SK-N-DZ (cell line): ENCODE measurements at regions not wholly inside any gene's neighbourhood (a gene's known extent, or its start where the extent isn't known, plus 50 kb on each side); places are given as distances from the start of the nearest gene placed in this dataset.
"Not testable (repeated sequence)": the region's sequence is repeated elsewhere in the genome, so short reads cannot be mapped to it uniquely, and the experiment has no call there.

Source experiments
- DNase-seq: peaks from one replicate; pipeline ENCODE4 v3.0.0-alpha.2; 2015; ENCODE audit warnings: low spot score

DNA sequence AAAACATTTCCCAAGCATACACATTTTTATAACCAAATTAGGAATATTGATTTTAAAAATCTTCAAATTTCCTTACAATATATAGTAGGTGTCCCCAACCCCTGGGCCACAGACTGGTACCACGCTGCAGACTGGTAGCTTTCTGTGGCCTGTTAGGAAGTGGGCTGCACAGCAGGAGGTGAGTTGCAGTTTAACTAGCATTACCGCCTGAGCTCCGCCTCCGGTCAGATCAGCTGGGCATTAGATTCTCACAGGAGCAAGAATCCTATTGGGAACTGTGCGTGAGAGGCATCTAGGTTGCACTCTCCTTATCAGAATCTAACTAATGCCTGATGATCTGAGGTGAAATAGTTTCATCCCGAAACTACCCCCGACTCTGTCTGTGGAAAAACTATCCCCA lies 62.1 kb downstream of the ZWINT start:
- DNase-seq: no peak

DNA sequence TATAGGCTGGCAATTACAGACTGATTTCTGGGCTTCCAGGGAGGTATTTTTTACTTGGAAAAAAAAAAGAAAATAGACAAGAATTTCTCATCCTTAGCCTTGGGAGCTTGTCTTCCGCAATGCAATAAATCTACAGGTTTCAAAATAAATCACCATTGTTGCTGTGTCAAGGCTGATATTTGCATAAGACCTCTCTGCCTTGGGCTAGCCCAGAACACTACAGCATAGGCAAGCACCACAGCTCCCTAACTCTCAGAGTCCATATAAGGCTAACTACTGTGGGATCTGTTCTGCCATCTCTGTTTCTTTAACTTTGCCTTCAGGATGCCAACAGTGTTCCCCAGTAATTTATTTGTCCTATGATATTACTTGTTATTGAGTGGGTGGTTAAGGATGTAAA lies 64.4 kb downstream of the ZWINT start:
- DNase-seq: no peak

DNA sequence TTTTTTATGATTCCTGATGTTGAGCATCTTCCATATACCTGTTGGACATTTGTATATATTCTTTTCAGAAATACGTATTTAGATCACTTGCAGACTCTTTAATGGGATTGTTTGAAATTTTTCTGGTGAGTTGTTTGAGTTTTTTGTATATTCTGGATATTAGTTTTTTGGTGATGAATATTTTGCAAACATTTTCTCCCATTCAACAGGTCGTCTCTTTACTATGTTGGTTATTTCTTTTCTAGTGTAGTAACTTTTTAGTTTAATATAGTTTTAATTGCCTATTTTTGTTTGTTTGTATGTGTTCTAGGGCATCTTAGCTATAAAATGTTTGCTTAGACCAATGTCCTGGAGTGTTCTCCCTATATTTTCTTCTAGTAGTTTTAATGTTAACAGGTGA lies 72.7 kb downstream of the ZWINT start:
- no peak for DNase-seq

DNA sequence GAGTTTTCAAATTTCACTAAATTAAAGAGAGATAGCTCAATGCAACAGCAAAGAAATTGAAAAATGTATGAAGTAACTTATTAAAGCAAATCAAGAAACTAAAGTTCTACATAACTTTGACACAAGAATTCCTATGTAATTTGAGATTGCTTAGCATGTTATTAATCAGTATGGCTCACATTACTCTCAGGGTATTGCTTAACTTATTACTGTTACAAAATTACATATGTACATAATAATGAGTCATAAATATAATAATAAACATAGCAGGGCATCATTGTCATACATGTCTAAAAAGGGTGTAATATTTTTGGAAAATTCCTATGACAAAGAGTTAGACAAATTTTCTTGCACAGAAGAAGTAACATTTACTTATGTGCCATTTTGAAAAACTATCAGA lies 75.0 kb downstream of the ZWINT start:
- DNase-seq: no peak

DNA sequence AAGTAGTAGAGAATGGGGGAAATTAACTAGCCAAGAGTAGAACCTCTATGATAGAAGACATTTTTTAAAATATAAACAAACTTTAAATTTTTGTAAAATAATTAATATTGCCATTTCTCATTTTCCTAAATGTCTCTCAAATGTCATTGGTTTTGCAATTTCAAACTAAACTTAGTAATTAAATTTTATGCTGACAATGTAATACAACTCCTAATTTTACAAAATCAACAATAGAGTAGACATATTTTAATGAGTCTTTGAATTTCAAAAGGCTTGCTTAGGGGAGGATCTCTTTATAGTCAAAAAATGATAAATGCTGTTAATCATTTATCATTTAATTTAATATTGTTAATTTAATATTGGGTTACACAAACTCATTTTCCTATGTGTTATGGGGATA lies 81.8 kb downstream of the ZWINT start:
- DNase-seq: no peak

DNA sequence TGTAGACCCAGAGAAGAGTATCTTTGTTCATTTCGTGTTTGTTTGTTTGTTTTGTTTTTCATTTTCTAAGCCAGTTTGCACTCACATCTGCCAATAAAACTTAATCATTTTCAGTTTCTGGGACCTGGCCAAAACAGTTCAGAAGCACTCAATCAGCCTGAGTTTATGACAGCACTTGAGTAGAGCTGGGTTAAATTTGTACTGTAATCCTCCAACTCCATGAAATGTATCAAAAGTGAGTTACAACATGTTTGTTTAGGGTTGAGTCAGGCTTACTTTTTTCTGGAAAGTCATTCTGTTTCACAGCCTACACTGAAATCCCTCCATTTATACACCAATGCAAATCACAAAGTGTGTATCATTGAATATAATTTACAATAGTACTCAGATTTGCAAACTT lies 91.9 kb downstream of the ZWINT start:
- DNase-seq: no peak

DNA sequence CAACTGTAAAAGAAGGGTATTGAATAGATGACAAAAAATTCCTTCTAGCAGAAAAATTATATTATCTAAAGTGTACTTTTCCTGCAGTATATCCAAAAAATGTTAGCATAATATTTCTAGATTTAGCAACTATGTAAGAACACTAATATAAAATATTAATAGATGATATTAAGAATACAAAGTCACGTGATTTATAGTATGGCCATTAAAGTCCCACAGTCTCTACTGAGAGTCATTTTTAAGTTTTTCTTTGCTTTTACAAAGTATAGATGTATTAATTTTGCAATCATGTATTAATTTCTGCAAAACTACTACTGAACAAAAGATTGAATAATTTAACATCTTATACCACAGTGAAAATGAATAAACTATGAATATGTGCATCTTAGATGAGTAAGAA lies 94.9 kb downstream of the ZWINT start:
- DNase-seq: no peak

DNA sequence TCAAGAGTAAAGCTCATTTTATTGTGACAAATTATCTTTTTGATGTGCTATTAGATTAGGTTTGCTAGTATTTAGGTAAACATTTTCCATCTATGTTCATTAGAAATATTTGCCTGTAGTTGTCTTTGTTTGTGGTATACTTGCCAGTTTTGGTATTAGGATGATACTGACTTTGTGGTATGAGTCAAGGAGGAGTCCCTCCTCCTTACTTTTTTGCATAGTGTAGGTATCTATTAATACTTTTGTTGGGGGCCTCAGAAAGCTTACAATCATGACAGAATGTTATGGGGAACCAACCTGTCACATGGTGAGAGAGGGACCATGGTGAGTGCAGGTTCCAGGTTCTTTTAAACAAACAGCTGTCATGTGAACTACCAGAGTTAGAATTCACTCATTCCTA lies 102.1 kb downstream of the ZWINT start:
- DNase-seq: no peak

DNA sequence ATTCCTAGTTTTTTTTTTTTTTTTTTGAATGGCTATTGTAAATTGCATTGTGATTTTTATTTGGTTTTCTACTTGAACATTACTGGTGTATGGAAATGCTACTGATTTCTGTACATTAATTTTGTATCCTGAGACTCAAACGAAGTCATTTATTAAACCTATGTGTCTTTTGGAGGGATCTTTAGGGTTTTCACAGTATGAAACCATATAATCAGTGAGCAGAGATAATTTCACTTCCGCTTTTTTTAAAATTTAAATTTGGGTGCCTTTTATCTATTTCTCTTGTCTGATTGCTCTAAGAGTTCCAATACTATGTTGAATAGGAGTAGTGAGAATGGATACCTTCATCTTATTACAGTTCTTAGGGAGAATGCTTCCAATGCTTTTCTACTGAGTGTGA lies 102.7 kb downstream of the ZWINT start:
- DNase-seq: no peak

DNA sequence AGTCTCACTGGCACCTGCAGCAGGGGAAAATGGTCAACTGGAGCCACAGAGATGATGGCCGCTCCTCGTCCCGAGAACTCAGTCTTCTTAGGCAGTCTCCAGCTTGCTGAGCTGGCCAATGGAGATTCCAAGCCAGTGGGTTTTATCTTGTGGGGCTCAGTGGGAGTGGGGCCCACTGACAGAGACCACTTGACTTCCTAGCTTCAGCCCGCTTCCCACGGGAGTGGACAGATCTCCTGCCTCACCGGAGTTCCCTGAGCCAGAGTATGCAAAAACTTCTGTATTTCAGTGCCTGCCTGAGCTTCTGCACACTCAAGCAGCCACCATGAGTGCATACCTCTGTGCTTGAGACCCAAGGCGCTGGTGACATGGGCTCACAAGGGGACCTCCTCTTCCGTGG lies 105.8 kb downstream of the ZWINT start:
- no peak for DNase-seq

DNA sequence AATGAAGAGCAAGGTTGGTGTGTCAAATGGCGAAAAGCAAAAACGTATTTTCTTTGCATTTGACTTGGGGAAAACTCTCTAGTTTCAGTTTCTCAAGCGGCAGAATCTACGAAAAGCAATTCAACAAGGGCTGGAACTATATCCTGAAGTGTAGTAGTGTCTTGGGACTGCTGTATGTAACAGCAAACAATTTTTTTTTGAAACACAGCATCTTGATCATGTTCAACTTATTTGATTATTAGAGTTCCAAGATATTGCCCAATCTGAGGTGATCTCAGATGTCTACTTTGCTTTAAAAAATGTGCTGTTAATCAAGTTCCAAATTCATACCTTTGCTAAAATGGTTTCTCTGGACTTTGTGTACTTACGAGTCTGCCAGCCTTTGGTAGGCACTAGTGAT lies 120.6 kb downstream of the ZWINT start:
- no peak for DNase-seq

DNA sequence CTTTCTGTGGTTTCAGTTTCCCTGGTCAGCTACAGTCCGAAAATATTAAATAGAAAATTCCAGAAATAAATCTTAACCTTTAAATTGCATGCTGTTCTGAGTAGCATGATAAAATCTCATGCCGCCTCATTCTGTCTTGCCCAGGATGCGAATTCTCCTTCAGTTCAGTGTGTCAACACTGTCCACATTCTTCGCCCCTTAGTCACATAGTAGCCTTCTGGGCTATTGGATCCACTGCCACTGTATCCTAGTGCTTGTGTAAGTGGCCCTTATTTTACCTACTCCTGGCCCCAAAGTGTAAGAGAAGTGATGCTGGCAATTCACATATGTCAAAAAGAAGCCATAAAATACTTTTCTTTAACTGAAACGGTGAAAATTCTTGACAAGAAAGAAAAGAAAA lies 129.6 kb downstream of the ZWINT start:
- DNase-seq: no peak

DNA sequence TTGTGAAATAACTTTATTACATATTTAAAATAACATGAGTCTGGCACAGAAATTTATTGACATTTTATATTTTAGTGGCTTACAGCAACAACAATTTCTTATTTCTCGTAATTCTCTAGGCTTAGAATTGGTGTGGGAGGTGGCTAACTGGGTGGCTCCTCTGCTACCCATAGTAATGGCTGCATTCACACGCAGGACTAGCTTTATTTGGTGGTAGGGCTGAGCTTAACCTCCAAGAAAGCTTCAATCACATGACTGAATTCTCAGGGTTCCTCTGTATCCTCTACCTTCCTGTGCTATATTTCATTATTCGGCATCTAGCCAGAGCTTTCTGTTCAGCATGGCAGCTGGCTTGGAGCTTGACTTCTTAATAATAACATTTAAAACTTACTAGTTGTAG lies 138.8 kb downstream of the ZWINT start:
- DNase-seq: no peak

DNA sequence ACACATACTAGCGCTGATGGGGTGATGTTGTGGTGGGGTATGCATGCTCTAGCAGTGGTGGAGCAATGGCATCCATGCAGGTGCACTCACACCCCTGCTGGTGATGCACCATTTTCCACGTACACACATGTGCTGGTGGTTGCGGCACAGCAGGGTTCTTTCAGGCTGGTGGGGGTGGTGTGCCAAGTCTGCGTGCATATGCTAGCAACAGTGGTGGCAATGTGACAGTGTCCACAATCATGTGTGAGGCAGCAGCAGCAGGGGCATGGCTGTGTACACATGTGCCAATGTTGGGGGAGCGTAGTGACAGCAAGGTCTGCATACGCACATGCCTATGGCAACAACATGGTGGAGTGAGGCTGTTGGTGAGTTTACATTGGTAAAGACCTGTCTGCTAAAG lies 148.1 kb downstream of the ZWINT start:
- no peak for DNase-seq

DNA sequence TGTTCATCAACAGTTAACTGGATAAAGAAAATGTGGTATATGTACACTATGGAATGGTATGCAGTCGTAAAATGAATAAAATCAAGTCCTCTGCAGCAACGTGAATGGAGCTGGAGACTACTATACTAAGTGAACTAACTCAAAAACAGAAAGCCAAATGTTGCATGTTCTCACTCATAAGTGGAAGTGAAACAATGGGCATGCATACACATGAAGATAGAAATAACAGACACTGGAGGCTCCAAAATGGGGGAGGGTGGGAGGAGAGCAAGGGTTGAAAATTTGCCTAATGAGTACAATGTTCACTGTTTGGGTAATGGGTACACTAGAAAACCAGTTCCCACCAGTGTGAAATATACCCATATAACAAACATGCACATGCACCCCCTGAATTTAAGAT lies 179.5 kb downstream of the ZWINT start:
- no peak for DNase-seq

DNA sequence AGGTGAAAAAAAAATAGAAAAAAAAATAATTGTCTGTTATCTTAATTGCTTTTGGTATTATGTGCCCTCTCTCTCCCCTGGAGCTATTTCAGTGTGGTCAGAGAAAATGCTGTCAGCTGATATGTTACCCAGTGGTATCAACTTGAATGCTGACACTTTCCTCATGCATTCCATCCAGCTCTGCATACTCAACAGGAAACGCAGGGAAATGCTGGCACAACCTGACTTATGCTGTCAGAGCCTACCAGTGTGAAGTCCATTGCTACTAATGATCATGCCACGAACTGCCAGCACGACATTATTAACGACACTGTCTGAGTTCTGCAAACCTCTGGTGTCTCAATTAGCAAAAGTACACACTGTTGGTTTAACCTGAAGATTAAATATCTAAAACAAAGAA lies 182.8 kb downstream of the ZWINT start:
- DNase-seq: no peak

DNA sequence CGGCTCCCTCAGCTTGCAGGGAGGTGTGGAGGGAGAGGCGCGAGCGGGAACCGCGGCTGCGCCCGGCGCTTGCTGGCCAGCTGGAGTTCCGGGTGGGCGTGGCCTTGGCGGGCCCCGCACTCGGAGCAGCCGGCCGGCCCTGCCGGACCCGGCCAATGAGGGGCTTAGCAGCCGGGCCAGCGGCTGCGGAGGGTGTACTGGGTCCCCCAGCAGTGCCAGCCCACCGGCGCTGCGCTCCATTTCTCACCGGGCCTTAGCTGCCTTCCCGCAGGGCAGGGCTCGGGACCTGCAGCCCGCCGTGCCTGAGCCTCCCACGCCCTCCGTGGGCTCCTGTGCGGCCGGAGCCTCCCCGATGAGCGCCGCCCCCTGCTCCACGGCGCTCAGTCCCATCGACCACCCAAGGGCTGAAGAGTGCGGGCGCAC lies 206.0 kb downstream of the ZWINT start:
- DNase-seq: not testable (repeated sequence)

DNA sequence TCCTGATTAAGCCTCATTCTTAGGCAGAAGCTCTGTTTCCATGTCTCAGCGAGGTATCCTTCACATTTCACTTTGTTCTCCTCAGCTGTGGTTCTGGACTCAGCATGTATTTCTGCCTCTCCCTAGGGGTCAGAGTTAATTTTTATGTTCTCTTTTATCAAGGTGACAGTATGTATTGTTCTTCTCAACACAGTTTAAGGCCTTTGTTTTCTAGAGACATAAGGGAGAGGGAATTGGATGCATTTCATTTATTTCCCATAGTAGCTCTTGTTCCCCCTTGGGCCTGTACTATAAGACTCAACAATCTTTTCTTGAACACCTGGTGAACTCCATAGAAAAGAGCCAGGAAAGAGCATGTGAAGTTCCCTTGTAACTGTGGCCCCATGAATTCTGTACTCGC lies 214.3 kb downstream of the ZWINT start:
- DNase-seq: no peak

DNA sequence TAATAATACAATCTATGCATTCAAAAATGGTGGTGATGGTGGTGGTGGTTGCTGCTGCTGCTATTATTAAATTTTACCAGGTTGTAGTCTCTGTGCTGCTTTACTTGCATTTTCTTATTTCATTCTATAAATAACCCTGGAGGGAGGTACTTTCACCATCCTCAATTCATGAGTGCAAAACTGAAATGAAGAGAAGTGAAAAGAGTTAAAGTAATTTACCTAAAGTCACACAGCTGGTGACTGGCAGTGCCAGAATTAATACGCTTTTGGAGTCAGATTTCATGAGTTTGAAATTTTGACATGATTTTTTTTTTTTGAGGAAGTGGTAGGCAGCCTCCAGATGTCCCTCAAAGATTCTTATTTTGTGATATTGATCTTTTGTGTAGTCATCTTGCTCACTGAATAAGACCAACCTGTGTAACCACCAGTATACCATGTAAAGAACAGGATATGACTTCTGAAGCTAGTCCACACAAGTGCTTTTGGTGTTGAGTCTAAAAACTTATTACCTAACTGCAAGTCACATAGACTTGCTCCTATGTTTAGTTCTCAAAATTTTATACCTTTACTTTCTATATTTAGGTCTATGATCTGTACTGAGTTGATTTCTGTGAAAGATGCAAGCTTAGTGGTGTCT lies 218.8 kb downstream of the ZWINT start:
- no peak for DNase-seq

DNA sequence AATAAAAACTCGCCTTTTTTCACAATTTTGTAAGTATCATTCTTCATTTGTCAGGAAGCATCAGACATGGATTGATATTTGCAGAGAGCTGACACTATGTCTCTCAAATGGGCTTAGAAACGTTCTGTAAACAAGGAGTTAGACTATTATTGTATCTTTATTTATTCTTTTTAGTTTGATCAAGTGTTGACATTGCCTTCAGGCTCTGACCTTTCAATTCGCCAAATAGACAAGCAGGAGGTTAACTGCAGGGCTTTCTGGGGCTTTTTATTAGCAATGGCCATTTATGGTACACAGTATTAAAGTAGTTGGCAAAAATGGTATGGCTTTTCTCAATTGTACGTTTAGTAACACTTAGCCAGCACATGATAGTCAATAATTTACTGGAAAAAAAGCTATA lies 221.7 kb downstream of the ZWINT start:
- DNase-seq: no peak

DNA sequence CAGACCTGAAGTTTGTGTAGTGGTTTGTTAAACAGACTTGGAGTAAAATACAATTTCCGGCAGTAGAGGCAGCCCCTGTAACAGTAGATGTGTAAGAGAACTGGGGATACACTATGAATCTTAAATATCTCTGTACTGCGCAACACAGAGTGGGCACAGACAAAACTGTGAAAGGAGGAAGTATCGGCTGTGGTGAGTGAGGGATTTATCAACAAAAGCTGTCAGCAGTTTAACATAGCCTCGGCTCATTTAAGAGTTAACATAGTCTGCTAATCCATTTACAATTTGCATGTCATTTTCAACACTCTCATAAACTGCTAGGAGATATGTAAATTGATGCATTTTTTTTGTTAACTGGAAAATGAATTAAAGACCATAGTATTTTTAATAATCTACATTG lies 225.2 kb downstream of the ZWINT start:
- DNase-seq: no peak

DNA sequence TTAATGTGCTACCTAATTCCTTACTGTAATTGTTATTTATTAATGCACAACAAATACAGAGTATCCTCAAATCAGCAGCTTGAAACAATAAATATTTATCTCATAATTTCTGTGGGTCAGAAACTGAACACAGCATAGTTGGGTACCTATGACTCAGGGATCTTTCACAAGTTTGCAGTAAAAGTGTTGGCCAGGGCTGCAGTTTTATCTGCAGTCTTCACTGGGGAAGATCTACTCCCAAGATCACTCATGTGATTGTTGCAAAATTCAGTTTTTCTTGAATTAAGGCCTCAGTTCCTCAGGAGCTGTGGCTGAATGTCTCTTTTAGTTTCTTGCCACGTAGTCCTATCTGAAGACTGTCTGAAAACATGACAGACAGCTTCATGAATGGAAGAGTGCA lies 237.8 kb downstream of the ZWINT start:
- DNase-seq: no peak

DNA sequence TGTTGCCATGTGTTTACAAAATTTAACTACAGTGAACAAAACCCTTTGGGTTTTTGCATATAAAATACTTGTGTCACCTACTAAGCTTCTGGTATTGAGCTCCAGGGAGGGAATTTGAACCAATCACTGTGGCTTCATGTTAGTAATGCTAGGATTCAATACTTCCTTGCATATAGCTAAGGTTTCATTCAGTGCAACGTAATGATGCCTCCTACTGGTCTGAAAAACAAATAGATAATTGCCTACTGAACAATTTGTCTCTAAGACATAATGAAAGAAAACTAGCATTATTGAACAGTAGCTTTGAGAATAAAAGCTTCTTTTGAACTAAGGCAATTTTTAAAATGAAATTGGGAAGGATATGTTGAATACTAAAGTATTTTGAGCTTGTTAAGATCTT lies 244.4 kb downstream of the ZWINT start:
- DNase-seq: peak; percentile 22

DNA sequence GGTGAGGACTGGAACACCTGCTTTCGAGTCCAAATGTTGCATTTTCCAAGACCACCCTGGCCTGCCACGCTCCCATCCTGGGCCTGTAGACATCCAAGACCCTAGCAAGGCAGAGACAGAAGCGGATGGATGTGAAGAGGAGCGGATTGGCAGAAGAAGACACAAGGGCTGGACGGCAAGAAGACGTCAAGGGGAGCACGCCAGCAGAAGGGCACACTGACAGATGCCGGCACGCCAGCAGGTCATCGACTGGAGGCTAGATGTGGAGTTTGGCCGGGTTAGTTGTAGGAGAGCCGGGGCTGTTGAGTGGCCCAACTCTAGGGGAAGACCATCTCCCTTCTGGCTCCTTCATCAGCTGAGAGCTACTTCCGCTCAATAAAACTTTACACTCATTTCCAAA lies 251.6 kb downstream of the ZWINT start:
- DNase-seq: no peak

DNA sequence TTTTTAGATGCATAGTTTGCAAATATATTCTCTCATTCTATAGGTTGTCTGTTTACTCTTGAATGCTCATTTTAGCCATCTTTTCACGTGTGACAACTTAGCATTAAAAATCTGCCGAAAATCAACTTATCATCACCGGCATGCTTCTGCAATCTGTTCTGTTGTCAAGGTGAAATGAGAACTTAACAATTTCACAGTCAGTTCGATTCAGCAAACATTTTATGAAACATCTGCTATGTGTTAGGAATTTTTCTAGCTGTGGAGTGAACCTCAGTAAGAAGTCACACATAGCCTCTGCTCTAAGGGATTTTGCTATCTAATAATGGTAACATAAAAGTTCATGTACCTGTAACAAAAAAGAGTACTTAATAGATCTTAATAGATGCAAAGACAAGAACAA lies 256.1 kb downstream of the ZWINT start:
- DNase-seq: no peak
